H1 (cell line): ENCODE measurements at regions not wholly inside any gene's neighbourhood (a gene's known extent, or its start where the extent isn't known, plus 50 kb on each side); places are given as distances from the start of the nearest gene placed in this dataset.

Source experiments
- HDAC2 ChIP-seq, 2 experiments: fragments of 300-600 bp in 1 of 2; sonication (generic) in 1 of 2; IDR thresholded peaks; 2 replicates each; pipeline ENCODE4 v1.6.1; 2011 to 2012; ENCODE audit warnings: low read depth in 2 of 2, low read length in 2 of 2, mild to moderate bottlenecking in 2 of 2, moderate library complexity in 2 of 2, borderline replicate concordance in 1 of 2, inconsistent platforms in 1 of 2
- TF ChIP-seq, protein P1 (sequence below): fragments of 300-600 bp; sonication (generic); IDR thresholded peaks from 2 replicates; pipeline ENCODE4 v1.7.1; 2012; ENCODE audit warnings: low read length, moderate library complexity, mild to moderate bottlenecking, inconsistent platforms; ENCODE audit not compliant: insufficient replicate concordance
- TF ChIP-seq, protein P2 (sequence below): IDR thresholded peaks from 2 replicates; pipeline ENCODE4 v1.6.1; 2012; ENCODE audit warnings: low read length, inconsistent platforms

DNA sequence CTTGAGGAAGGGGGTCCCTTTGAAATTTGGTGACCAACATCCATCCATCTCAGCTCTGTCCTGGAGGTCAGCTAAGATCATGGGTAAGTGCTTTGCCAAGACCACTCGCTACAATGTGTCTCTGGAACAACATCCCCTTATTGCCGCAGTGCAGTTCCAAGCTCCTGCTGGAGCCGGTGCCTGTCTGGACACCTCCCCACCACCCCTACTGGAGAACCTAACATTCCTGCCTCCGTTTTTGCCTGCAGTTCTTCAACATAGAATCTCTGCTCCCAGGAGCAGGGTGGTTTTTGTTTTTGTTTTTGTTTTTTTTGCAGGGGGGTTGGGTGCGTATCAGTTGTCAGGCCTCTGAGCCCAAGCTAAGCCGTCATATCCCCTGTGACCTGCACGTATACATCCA lies 51.2 kb upstream of the FXYD4 start (continued):
- no peak for TF ChIP-seq HDAC2 (IDR thresholded peaks at IDR 0.05; ENCODE audit: borderline replicate concordance in 1 of 2, low read depth in 2 of 2, low read length in 2 of 2)
- TF ChIP-seq, protein P1, sequence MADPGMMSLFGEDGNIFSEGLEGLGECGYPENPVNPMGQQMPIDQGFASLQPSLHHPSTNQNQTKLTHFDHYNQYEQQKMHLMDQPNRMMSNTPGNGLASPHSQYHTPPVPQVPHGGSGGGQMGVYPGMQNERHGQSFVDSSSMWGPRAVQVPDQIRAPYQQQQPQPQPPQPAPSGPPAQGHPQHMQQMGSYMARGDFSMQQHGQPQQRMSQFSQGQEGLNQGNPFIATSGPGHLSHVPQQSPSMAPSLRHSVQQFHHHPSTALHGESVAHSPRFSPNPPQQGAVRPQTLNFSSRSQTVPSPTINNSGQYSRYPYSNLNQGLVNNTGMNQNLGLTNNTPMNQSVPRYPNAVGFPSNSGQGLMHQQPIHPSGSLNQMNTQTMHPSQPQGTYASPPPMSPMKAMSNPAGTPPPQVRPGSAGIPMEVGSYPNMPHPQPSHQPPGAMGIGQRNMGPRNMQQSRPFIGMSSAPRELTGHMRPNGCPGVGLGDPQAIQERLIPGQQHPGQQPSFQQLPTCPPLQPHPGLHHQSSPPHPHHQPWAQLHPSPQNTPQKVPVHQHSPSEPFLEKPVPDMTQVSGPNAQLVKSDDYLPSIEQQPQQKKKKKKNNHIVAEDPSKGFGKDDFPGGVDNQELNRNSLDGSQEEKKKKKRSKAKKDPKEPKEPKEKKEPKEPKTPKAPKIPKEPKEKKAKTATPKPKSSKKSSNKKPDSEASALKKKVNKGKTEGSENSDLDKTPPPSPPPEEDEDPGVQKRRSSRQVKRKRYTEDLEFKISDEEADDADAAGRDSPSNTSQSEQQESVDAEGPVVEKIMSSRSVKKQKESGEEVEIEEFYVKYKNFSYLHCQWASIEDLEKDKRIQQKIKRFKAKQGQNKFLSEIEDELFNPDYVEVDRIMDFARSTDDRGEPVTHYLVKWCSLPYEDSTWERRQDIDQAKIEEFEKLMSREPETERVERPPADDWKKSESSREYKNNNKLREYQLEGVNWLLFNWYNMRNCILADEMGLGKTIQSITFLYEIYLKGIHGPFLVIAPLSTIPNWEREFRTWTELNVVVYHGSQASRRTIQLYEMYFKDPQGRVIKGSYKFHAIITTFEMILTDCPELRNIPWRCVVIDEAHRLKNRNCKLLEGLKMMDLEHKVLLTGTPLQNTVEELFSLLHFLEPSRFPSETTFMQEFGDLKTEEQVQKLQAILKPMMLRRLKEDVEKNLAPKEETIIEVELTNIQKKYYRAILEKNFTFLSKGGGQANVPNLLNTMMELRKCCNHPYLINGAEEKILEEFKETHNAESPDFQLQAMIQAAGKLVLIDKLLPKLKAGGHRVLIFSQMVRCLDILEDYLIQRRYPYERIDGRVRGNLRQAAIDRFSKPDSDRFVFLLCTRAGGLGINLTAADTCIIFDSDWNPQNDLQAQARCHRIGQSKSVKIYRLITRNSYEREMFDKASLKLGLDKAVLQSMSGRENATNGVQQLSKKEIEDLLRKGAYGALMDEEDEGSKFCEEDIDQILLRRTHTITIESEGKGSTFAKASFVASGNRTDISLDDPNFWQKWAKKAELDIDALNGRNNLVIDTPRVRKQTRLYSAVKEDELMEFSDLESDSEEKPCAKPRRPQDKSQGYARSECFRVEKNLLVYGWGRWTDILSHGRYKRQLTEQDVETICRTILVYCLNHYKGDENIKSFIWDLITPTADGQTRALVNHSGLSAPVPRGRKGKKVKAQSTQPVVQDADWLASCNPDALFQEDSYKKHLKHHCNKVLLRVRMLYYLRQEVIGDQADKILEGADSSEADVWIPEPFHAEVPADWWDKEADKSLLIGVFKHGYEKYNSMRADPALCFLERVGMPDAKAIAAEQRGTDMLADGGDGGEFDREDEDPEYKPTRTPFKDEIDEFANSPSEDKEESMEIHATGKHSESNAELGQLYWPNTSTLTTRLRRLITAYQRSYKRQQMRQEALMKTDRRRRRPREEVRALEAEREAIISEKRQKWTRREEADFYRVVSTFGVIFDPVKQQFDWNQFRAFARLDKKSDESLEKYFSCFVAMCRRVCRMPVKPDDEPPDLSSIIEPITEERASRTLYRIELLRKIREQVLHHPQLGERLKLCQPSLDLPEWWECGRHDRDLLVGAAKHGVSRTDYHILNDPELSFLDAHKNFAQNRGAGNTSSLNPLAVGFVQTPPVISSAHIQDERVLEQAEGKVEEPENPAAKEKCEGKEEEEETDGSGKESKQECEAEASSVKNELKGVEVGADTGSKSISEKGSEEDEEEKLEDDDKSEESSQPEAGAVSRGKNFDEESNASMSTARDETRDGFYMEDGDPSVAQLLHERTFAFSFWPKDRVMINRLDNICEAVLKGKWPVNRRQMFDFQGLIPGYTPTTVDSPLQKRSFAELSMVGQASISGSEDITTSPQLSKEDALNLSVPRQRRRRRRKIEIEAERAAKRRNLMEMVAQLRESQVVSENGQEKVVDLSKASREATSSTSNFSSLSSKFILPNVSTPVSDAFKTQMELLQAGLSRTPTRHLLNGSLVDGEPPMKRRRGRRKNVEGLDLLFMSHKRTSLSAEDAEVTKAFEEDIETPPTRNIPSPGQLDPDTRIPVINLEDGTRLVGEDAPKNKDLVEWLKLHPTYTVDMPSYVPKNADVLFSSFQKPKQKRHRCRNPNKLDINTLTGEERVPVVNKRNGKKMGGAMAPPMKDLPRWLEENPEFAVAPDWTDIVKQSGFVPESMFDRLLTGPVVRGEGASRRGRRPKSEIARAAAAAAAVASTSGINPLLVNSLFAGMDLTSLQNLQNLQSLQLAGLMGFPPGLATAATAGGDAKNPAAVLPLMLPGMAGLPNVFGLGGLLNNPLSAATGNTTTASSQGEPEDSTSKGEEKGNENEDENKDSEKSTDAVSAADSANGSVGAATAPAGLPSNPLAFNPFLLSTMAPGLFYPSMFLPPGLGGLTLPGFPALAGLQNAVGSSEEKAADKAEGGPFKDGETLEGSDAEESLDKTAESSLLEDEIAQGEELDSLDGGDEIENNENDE = no peak
- TF ChIP-seq, protein P2, sequence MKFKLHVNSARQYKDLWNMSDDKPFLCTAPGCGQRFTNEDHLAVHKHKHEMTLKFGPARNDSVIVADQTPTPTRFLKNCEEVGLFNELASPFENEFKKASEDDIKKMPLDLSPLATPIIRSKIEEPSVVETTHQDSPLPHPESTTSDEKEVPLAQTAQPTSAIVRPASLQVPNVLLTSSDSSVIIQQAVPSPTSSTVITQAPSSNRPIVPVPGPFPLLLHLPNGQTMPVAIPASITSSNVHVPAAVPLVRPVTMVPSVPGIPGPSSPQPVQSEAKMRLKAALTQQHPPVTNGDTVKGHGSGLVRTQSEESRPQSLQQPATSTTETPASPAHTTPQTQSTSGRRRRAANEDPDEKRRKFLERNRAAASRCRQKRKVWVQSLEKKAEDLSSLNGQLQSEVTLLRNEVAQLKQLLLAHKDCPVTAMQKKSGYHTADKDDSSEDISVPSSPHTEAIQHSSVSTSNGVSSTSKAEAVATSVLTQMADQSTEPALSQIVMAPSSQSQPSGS = no peak
